Thyroid gland (tissue), 4 donors: ENCODE measurements at regions not wholly inside any gene's neighbourhood (a gene's known extent, or its start where the extent isn't known, plus 50 kb on each side); places are given as distances from the start of the nearest gene placed in this dataset.

Experiments used
- POLR2A ChIP-seq, 2 donors: fragments of 450-650 bp; IDR thresholded peaks; one replicate each; pipeline ENCODE4 v1.6.1; 2017; ENCODE audit warnings: antibody characterized with exemption in 2 of 2, mild to moderate bottlenecking in 2 of 2, moderate library complexity in 1 of 2
- TF ChIP-seq, protein P1 (sequence below), 6 experiments: fragments of 200-600 bp in 3 of 6; fragments of 450-650 bp in 3 of 6; sonication (generic) in 3 of 6; IDR thresholded peaks; one replicate each; pipeline ENCODE4 v1.5.1; 2016 to 2019; ENCODE audit warnings: antibody characterized with exemption in 6 of 6, mild to moderate bottlenecking in 2 of 6, inconsistent platforms in 1 of 6, moderate library complexity in 1 of 6

DNA sequence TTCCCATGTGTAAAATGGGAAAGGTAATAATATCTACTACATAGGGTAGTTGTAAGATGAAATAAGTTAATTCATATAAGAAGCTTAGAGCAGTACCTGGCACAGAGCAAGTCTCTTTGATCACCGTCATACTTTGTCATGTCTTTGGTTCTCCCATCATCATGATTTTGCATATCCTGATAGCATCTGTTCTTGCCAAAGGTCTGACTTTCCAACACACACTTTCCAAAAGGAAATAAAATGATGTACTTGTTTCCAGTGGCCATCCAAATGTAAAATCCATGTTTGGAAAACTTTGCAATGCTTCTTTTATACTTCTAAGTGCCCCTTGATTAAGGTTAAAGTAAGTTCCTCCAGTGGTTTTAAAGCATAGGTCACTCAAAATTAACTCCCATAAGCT is 266.9 kb upstream of the PTGER4 start:
- no peak for TF ChIP-seq POLR2A (IDR thresholded peaks at IDR 0.05)
- TF ChIP-seq, protein P1, sequence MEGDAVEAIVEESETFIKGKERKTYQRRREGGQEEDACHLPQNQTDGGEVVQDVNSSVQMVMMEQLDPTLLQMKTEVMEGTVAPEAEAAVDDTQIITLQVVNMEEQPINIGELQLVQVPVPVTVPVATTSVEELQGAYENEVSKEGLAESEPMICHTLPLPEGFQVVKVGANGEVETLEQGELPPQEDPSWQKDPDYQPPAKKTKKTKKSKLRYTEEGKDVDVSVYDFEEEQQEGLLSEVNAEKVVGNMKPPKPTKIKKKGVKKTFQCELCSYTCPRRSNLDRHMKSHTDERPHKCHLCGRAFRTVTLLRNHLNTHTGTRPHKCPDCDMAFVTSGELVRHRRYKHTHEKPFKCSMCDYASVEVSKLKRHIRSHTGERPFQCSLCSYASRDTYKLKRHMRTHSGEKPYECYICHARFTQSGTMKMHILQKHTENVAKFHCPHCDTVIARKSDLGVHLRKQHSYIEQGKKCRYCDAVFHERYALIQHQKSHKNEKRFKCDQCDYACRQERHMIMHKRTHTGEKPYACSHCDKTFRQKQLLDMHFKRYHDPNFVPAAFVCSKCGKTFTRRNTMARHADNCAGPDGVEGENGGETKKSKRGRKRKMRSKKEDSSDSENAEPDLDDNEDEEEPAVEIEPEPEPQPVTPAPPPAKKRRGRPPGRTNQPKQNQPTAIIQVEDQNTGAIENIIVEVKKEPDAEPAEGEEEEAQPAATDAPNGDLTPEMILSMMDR (IDR thresholded peaks at IDR 0.05), result no peak
